ENCODE measurements at regions not wholly inside any gene's neighbourhood (a gene's known extent, or its start where the extent isn't known, plus 50 kb on each side); places are given as distances from the start of the nearest gene placed in this dataset.

DNA sequence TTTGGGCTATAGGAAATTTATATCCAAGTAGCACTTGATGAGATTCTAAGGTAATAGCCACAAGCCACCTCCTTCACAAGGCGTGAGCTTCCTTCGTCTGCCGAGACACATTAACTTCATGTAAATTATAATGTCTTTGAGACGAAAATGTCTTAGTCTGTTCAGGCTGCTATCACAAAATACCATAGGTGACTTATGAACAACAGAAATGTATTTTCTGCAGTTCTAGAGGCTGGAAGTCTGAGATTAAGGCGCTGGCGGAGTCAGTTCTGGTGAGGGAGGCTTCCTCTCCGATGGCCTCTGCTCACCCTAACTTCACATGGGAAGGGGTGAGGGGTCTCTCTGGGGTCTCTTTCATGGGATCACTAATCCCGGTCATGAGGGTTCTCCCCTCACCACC lies 133.0 kb downstream of the ETS2 start:
- POLR2A ChIA-PET, result no interaction called here
- CTCF ChIA-PET, result no interaction called here
- TF ChIP-seq, protein P1, sequence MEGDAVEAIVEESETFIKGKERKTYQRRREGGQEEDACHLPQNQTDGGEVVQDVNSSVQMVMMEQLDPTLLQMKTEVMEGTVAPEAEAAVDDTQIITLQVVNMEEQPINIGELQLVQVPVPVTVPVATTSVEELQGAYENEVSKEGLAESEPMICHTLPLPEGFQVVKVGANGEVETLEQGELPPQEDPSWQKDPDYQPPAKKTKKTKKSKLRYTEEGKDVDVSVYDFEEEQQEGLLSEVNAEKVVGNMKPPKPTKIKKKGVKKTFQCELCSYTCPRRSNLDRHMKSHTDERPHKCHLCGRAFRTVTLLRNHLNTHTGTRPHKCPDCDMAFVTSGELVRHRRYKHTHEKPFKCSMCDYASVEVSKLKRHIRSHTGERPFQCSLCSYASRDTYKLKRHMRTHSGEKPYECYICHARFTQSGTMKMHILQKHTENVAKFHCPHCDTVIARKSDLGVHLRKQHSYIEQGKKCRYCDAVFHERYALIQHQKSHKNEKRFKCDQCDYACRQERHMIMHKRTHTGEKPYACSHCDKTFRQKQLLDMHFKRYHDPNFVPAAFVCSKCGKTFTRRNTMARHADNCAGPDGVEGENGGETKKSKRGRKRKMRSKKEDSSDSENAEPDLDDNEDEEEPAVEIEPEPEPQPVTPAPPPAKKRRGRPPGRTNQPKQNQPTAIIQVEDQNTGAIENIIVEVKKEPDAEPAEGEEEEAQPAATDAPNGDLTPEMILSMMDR (IDR thresholded peaks at IDR 0.05; ENCODE audit: control extremely low read depth, extremely low read depth, low read depth, missing control alignments), result no peak
- DNase-seq (ENCODE audit: extremely low spot score), result no peak

DNA sequence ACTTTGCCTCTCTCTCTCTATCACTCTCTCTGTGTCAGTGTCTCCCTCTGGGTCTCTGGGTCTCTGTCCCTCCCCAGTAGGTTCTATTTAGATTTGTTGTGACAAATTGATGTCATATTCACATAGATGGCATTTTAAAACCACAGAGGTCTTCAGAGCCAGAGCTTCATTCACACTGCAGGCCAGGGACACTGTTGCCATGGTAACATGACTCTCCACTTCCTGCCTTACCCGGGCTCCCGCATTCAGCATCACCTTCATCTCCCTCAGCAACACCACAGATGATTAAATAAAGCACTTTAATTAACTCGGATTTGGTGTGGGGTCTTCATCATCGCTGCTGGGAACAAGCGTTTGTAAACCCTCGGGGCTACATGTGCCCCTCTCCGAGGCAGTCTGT lies 132.6 kb downstream of the ETS2 start:
- POLR2A ChIA-PET, result no interaction called here
- DNase-seq (ENCODE audit: extremely low spot score), result no peak
- CTCF ChIA-PET, result no interaction called here
- TF ChIP-seq, protein P1 (IDR thresholded peaks at IDR 0.05; ENCODE audit: control extremely low read depth, extremely low read depth, low read depth, missing control alignments), result no peak

DNA sequence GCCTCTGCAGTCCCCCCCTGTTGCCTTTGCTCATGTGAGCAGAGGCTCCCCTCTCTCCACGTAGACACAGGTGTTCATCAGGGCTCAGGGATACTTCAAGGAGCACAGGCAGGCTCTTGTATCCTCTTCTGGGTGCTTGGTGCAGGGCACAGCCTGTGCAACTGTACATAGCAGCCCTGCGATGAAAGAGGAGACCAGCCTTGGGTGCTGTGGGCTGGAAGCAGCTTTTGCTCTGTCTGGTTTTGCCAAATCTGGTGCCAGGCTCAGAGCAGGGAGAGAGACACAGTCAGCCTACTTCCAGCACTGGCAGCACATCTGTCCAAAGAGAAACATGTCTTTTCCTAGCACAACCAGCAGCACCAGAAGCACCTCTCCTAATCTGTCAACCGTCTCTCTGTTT lies 132.1 kb downstream of the ETS2 start:
- POLR2A ChIA-PET, result no interaction called here
- CTCF ChIA-PET, result no interaction called here
- TF ChIP-seq, protein P1 (IDR thresholded peaks at IDR 0.05; ENCODE audit: control extremely low read depth, extremely low read depth, low read depth, missing control alignments), result no peak
- DNase-seq (ENCODE audit: extremely low spot score), result no peak

DNA sequence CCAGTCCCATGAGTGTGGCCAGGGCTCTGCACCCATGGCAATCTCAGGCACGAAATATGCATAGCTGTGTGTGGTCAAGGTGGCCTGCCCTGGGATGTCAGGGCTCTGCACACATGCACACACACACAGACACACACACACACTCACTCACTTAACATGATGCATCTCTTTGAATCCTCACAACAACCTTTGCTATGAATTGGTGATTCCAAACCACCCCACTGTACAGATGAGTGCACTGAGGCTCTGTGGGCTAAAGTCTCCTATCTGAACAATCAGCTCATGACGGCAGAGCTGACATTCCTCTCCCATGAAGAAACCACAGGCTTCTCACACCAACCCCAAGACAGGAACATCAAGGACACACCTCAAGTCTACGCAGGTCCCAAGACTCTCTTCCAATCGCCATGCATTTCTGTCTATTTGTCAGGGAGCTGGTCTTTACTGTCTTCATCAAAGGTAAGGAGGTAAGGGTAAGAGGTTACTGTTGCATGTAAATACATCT lies 131.6 kb downstream of the ETS2 start:
- POLR2A ChIA-PET, result no interaction called here
- CTCF ChIA-PET, result interaction anchor here (1.2 kb wide), 1 partner anchor 11 kb away, joined by 4 read pairs; no protein-coding TSS in a partner anchor
- no peak for DNase-seq (ENCODE audit: extremely low spot score)
- TF ChIP-seq, protein P1 (IDR thresholded peaks at IDR 0.05; ENCODE audit: control extremely low read depth, extremely low read depth, low read depth, missing control alignments), result no peak

DNA sequence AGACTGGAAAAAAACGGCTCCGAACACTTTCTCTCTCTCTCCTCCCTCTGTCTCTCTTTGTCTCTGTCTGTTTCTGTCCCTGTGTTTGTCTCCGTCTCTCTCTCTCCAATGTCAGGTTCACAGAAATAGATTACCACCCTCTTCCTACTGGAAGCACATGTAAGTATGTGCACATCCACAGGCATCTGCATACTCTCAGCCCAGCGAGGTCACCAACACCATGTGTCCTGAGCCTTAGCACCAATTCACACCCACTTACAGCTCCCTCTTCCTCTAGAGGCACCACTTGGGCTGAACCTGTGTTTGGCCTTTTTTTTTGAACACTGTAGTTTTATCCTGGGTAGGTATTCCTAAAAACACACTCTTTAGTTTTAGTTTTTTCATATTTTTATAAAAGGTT lies 130.5 kb downstream of the ETS2 start:
- DNase-seq (ENCODE audit: extremely low spot score), result no peak
- TF ChIP-seq, protein P1 (IDR thresholded peaks at IDR 0.05; ENCODE audit: control extremely low read depth, extremely low read depth, low read depth, missing control alignments), result no peak
- ChIA-PET CTCF (interaction anchor here (1.2 kb wide), 1 partner anchor 10 kb away, joined by 4 read pairs; no protein-coding TSS in a partner anchor), POLR2A (no interaction called here)

DNA sequence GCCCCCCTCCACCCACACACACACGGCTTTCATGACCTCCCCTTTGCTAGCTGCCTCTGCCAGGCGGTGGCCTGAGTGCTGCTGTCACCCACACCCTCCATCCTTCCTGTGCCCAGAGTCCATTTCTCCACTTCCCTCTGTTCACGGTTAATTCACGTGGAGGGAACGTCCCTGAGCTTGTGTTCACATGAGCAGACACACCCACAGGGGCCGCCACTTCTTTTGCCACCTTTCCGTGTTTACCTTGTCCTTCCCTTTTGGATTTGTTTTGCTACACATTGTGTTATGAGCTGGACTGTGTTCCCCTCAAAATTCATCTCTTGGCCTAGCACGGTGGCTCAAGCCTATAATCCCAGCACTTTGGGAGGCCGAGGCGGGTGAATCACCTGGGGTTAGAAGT lies 128.0 kb downstream of the ETS2 start:
- TF ChIP-seq, protein P1 (IDR thresholded peaks at IDR 0.05; ENCODE audit: control extremely low read depth, extremely low read depth, low read depth, missing control alignments), result no peak
- ChIA-PET CTCF (no interaction called here), POLR2A (no interaction called here)
- no peak for DNase-seq (ENCODE audit: extremely low spot score)

DNA sequence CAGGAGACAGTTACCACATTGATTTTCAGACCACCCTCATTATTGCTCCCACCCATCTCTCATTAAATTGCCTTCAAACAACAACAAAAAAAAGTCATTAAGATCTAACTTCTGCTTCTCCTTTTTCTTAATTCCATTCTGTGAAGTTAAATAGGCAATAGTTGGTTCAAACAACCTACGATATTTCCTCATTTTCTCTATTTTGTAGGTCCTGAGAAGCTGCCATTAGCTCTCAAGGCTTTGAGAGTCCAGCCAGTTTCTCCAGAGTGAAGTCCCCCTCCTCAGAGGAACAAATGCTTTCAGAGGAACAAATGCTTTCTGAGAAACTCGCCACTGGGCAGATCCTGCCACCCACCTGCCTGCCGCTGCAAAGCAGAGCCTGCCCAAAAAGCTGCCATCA lies 125.6 kb downstream of the ETS2 start:
- no peak for DNase-seq (ENCODE audit: extremely low spot score)
- POLR2A ChIA-PET, result no interaction called here
- CTCF ChIA-PET, result no interaction called here
- TF ChIP-seq, protein P1 (IDR thresholded peaks at IDR 0.05; ENCODE audit: control extremely low read depth, extremely low read depth, low read depth, missing control alignments), result no peak
